ENCODE measurements at regions not wholly inside any gene's neighbourhood (a gene's known extent, or its start where the extent isn't known, plus 50 kb on each side); places are given as distances from the start of the nearest gene placed in this dataset.
"Not testable (repeated sequence)": the region's sequence is repeated elsewhere in the genome, so short reads cannot be mapped to it uniquely, and the experiment has no call there.

- Histone ChIP-seq H3K4me1 (ENCODE audit: insufficient read depth, low read length) (no peaks in the 10 kb centered on the region), H4K20me1 (ENCODE audit: insufficient read depth, low read length) (no peaks in the 10 kb centered on the region), H3K9me3 (ENCODE audit: low read depth, low read length) (no peaks in the 10 kb centered on the region), H3K36me3 (ENCODE audit: insufficient read depth, low read length) (no peaks in the 10 kb centered on the region), H3K27me3 (ENCODE audit: insufficient read depth, low read length) (no peaks in the 10 kb centered on the region), H3K27ac (ENCODE audit: low read depth, low read length) (no peak overlapping the region), H2AFZ (ENCODE audit: low read length) (no peak overlapping the region), H3K79me2 (ENCODE audit: insufficient read depth, low read length) (no peaks in the 10 kb centered on the region), H3K4me2 (ENCODE audit: insufficient read depth, low read length) (no peak overlapping the region), H3K4me3 (ENCODE audit: insufficient read depth, low read length) (no peak overlapping the region)
- no peak for TF ChIP-seq CTCF (IDR thresholded peaks at IDR 0.05; ENCODE audit: extremely low read depth, low read depth, low read length)
- DNase-seq (ENCODE audit: insufficient read length, low spot score, missing footprints) = no peak
These were observed 143.2 kb downstream of the SLITRK5 start for GRCh38 chr13:87814403-87814802.

GRCh38 chr13:87820241-87820640 lies 149.1 kb downstream of the SLITRK5 start:
- no peak for TF ChIP-seq CTCF (IDR thresholded peaks at IDR 0.05; ENCODE audit: extremely low read depth, low read depth, low read length)
- Histone ChIP-seq H3K4me1 (ENCODE audit: insufficient read depth, low read length) (no peaks in the 10 kb centered on the region), H2AFZ (ENCODE audit: low read length) (no peak overlapping the region), H3K9me3 (ENCODE audit: low read depth, low read length) (no peaks in the 10 kb centered on the region), H3K79me2 (ENCODE audit: insufficient read depth, low read length) (no peaks in the 10 kb centered on the region), H3K36me3 (ENCODE audit: insufficient read depth, low read length) (no peaks in the 10 kb centered on the region), H3K4me3 (ENCODE audit: insufficient read depth, low read length) (no peak overlapping the region), H4K20me1 (ENCODE audit: insufficient read depth, low read length) (no peaks in the 10 kb centered on the region), H3K27ac (ENCODE audit: low read depth, low read length) (no peak overlapping the region), H3K27me3 (ENCODE audit: insufficient read depth, low read length) (no peaks in the 10 kb centered on the region), H3K4me2 (ENCODE audit: insufficient read depth, low read length) (no peak overlapping the region)
- no peak for DNase-seq (ENCODE audit: insufficient read length, low spot score, missing footprints)

GRCh38 chr13:87821512-87821911 lies 150.3 kb downstream of the SLITRK5 start:
- Histone ChIP-seq H3K9me3 (ENCODE audit: low read depth, low read length) (no peaks in the 10 kb centered on the region), H4K20me1 (ENCODE audit: insufficient read depth, low read length) (no peaks in the 10 kb centered on the region), H3K4me1 (ENCODE audit: insufficient read depth, low read length) (no peaks in the 10 kb centered on the region), H3K4me2 (ENCODE audit: insufficient read depth, low read length) (no peak overlapping the region), H3K27me3 (ENCODE audit: insufficient read depth, low read length) (no peaks in the 10 kb centered on the region), H3K4me3 (ENCODE audit: insufficient read depth, low read length) (no peak overlapping the region), H3K27ac (ENCODE audit: low read depth, low read length) (no peak overlapping the region), H3K79me2 (ENCODE audit: insufficient read depth, low read length) (no peaks in the 10 kb centered on the region), H3K36me3 (ENCODE audit: insufficient read depth, low read length) (no peaks in the 10 kb centered on the region), H2AFZ (ENCODE audit: low read length) (no peak overlapping the region)
- no peak for DNase-seq (ENCODE audit: insufficient read length, low spot score, missing footprints)
- TF ChIP-seq CTCF (IDR thresholded peaks at IDR 0.05; ENCODE audit: extremely low read depth, low read depth, low read length) = no peak

- H2AFZ ChIP-seq (ENCODE audit: low read length); H3K9me3 ChIP-seq (ENCODE audit: low read depth, low read length); DNase-seq (ENCODE audit: insufficient read length, low spot score, missing footprints); H3K36me3 ChIP-seq (ENCODE audit: insufficient read depth, low read length); H3K4me2 ChIP-seq (ENCODE audit: insufficient read depth, low read length); H3K79me2 ChIP-seq (ENCODE audit: insufficient read depth, low read length); H3K4me1 ChIP-seq (ENCODE audit: insufficient read depth, low read length); H3K4me3 ChIP-seq (ENCODE audit: insufficient read depth, low read length); H4K20me1 ChIP-seq (ENCODE audit: insufficient read depth, low read length); H3K27ac ChIP-seq (ENCODE audit: low read depth, low read length); H3K27me3 ChIP-seq (ENCODE audit: insufficient read depth, low read length): not testable (repeated sequence)
These were observed 155.1 kb downstream of the SLITRK5 start for GRCh38 chr13:87826301-87826700.

GRCh38 chr13:87827479-87827878 lies 156.3 kb downstream of the SLITRK5 start:
- Histone ChIP-seq H3K9me3 (ENCODE audit: low read depth, low read length) (peaks cover 3% of the 10 kb centered on the region), H3K4me3 (ENCODE audit: insufficient read depth, low read length) (no peak overlapping the region), H3K27ac (ENCODE audit: low read depth, low read length) (no peak overlapping the region), H3K4me1 (ENCODE audit: insufficient read depth, low read length) (no peaks in the 10 kb centered on the region), H2AFZ (ENCODE audit: low read length) (no peak overlapping the region), H4K20me1 (ENCODE audit: insufficient read depth, low read length) (no peaks in the 10 kb centered on the region), H3K27me3 (ENCODE audit: insufficient read depth, low read length) (no peaks in the 10 kb centered on the region), H3K4me2 (ENCODE audit: insufficient read depth, low read length) (no peak overlapping the region), H3K36me3 (ENCODE audit: insufficient read depth, low read length) (no peaks in the 10 kb centered on the region), H3K79me2 (ENCODE audit: insufficient read depth, low read length) (no peaks in the 10 kb centered on the region)
- DNase-seq (ENCODE audit: insufficient read length, low spot score, missing footprints) = no peak
- no peak for TF ChIP-seq CTCF (IDR thresholded peaks at IDR 0.05; ENCODE audit: extremely low read depth, low read depth, low read length)

All from osteoblast (primary cell).